ENCODE measurements at regions not wholly inside any gene's neighbourhood (a gene's known extent, or its start where the extent isn't known, plus 50 kb on each side); places are given as distances from the start of the nearest gene placed in this dataset.
"Not testable (repeated sequence)": the region's sequence is repeated elsewhere in the genome, so short reads cannot be mapped to it uniquely, and the experiment has no call there.

DNA sequence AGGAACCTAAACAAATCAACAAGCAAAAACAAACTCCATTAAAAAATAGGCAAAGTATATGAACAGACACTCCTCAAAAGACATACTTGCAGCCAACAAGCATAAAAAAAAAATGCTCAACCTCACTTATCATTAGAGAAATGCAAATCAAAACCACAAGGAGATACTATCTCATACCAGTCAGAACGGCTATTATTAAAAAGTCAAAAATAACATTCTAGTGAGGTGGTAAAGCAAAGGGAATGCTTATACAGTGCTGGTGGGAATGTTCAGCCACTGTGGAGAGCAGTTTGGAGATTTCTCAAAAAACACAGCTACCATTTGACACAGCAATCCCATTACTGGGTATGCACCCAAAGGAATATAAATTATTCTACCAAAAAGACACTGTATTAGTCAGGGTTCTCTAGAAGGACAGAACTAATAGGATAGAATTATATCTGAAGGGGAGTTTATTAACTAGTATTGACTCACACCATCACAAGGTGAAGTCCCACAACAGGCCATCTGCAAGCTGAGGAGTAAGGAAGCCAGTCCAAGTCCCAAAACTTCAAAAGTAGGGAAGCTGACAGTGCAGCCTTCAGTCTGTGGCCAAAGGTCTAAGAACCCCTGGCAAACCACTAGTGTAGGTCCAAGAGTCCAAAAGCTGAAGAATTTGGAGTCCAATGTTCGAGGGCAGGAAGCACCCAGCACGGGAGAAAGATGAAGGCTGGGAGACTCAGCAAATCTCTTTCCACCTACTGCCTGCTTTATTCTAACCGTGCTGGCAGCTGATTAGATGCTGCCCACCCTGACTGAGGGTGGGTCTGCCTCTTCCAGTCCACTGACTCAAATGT is 101.6 kb upstream of the KRAS start:
- no peak overlapping the region for H3K27ac ChIP-seq (ENCODE audit: low read depth, low read length)
- WGBS, 3 donors, result 72 to 83% (median 79%) methylated on average over 4 of the region's 4 CpGs

DNA sequence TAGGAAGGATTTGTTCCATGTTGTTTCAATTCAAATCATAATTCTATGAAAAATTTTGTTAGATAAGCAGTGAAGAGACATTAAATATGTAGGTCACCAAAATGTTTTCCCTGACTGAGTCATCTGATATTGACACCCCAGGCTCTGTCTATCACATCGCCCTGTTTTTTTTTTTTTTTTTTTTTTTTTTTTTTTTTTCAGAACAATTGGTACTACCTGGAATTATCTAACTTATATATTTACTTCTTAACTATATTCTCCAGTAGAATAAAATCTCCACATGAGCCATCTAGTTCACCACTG is 97.8 kb upstream of the KRAS start:
- 69 to 96% (median 85%) methylated on average over 1 of the region's 1 CpG for WGBS, 3 donors
- no peak overlapping the region for H3K27ac ChIP-seq (ENCODE audit: low read depth, low read length)

DNA sequence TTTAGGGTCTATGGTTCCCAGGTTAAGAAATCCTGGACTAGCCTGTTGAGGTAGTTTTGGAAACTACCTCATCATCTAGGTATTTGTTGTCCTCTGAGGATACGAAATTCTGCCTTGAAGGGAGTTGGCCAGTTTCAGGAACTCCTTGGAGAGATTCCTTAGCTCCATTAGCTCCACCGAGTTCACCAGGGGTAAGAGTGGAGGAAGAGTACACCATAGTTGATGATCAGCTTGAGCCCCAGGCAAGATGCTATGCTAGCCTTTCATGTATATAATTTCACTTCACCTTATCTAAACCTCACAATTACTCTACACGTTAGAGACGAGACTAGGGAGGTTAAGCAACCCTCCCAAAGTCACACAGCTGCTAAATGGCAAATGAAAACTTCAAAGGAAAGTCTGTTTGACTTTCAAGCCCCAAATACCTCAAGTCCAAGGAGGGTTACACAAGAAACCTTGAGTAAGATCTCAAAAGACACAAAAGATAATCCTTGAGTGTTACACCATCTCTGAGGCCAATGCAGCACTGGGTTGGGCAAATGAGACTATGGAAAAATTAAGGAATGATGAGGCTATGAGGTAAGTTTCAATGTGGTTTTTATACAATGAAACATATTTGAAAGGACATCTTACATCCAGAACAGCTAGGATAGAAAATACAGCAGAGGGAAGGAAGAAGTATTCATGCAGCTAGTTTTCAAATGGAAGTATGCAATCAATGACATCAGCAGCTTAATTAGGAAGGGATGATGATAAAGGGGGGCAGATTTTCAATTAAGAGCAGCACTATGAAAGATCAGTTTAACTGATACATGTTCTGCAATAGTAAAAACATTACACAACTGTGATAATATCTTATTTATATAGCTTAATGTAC is 97.2 kb upstream of the KRAS start:
- 34 to 50% (median 41%) methylated on average over 4 of the region's 4 CpGs for WGBS, 3 donors
- H3K27ac ChIP-seq (ENCODE audit: low read depth, low read length), result no peak overlapping the region

DNA sequence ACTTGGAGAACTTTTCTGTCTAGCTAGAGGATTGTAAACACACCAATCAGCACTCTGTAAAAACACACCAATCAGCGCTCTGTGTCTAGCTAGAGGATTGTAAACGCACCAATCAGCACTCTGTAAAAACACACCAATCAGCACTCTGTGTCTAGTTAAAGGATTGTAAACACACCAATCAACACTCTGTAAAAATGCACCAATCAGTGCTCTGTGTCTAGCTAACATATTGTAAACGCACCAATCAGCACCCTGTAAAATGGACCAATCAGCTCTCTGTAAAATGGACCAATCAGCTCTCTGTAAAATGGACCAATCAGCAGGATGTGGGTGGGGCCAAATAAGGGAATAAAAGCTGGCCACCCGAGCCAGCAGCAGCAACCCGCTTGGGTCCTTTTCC is 91.1 kb upstream of the KRAS start:
- 83 to 92% (median 86%) methylated on average over 5 of the region's 5 CpGs for WGBS, 3 donors
- H3K27ac ChIP-seq (ENCODE audit: low read depth, low read length), result not testable (repeated sequence)

DNA sequence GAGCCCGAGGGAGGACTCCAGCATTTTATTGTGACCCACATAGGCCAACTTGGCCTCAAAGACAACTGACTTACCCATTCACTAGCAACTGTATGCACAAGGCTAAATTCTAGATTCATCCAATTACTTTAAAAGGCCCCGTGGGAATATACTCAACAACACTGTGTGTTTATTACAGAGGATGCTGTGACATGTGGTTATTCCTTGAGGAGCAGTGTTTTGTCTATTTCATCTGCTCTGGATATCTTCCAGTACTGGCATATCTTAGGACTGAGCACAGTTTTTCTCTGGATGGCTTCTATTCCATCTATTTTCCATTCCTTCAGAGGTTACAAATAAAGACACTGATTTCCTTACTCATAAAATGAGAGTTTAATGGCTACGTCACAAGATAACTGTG is 87.2 kb upstream of the KRAS start:
- WGBS, 3 donors, result 80 to 94% (median 83%) methylated on average over 3 of the region's 3 CpGs
- H3K27ac ChIP-seq (ENCODE audit: low read depth, low read length), result no peak overlapping the region

DNA sequence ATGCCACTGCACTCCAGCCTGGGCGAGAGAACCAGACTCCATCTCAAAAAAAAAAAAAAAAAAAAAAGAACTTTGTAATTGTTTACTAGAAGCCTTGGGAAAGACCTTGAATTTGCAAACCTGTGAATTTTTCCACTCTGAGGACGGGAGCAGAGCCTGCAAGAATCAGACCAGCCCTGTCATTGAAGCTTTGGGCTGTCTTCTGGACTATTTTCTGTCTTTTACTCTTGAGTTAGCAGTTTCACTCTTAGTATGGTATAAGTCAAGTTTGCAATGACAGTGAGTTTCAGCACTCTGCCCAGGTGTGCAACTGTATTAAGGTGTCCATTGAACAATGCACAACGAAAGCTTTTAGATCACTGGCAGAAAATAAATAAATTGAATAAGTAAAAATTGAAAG is 81.4 kb upstream of the KRAS start:
- H3K27ac ChIP-seq (ENCODE audit: low read depth, low read length), result no peak overlapping the region
- 39 to 89% (median 85%) methylated on average over 3 of the region's 3 CpGs for WGBS, 3 donors

DNA sequence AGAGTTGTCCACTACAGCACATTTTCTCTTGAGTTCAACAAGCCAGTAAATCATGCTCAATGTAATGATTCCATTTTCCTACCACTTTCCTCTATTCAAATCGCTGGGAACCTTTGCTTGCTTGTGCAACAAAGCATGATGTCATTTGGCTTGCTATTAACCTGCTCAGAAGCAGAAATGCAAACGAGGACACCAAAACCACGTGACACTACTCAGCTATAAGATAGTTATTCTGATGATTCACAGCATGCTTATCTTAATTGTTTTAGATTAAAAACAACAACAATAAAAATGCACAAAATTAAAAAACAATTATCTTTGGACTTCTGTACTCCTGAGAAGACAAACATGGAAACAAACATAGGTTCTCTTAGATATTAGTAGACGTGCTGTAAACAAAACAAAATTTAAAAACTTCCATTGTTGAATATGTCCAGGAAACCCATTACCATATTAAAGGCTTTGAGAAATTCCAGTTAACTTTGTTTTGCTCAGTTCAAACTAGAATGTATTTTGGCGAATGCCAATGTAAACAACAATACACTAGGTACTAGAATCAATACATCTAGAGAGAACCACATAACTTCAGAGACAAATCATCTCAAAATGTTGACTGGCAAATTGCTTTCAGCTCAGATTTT is 77.5 kb upstream of the KRAS start:
- 23 to 60% (median 47%) methylated on average over 5 of the region's 5 CpGs for WGBS, 3 donors

DNA sequence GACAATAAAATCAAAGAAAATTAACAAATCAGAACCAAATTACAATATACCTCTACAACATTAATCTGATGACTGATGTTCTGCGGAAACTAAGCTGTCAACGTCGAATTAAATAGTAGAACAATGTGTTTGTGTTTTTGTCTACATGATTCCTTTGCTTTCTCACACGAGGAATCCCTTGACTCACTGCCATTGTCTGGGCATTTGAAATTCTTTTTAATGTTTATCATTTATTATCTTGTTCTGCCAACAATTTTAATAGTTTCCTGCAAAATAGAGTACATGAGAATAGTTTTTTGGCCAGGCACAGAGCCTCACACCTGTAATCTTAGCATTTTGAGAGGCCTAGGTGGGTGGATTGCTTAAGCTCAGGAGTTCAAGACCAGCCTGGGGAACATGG is 76.6 kb upstream of the KRAS start:
- WGBS, 3 donors, result 66 to 71% (median 69%) methylated on average over 4 of the region's 4 CpGs
- H3K27ac ChIP-seq (ENCODE audit: low read depth, low read length), result no peak overlapping the region

More for the DNA sequence above, 77.5 kb upstream of the KRAS start:
- H3K27ac ChIP-seq (ENCODE audit: low read depth, low read length), result no peak overlapping the region

DNA sequence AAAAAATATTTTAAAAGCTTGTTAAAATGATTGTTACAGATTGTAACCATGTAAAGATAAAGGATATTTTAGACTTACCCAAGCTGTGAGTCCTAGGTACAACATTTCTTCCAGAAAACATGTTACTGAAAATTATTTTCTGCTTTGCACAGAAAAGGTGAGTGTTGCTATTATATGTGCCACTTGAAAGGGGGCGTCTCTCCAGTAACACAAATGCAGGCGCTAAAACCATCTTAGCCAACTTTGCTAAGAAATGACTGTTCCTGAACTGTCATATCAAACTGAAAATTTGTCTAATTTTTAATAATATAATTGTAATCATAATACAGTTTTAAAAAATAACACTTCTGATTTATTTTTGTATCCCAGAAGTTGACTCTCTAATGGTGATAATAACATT is 75.6 kb upstream of the KRAS start:
- WGBS, 3 donors, result 93 to 97% (median 94%) methylated on average over 2 of the region's 2 CpGs
- no peak overlapping the region for H3K27ac ChIP-seq (ENCODE audit: low read depth, low read length)

DNA sequence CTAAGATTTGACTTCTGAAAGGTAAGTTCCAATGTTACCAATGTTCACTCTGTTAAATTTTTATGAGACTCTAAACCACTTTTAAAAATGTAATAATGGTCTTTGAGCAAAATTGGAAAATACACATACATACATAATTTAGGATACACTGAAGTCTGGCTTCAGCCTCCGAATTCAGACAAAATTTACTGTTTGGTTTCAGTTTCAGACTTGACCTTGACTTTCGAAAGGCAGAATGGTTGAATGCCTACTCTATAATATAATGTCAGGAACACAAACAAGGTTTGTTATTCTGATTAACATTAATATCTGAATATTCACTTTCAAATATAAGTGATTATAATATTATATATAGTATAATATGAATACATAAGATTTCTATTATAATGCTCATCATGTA is 74.1 kb upstream of the KRAS start:
- WGBS, 3 donors, result 40 to 70% (median 48%) methylated on average over 2 of the region's 2 CpGs
- H3K27ac ChIP-seq (ENCODE audit: low read depth, low read length), result no peak overlapping the region

DNA sequence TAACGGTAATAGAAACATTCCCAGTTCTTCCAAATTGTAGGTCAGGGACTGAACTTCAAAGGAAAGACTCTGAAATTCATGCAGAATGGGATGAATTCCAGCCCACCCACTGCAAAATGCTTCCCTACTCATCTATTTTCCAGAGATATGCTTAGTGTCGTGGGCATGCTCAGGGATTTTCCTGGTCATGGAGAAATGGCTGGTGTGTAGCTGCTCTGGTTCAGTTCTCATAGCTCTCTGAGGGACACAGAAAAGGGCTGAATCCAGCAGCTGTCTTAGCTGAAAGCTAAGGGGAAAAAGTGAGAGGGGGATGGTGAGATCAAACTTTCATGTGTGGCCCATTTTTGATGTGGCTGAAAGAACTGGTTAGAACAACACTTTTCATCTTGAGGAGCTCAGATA is 72.9 kb upstream of the KRAS start:
- WGBS, 3 donors, result 51 to 76% (median 61%) methylated on average over 2 of the region's 2 CpGs
- no peak overlapping the region for H3K27ac ChIP-seq (ENCODE audit: low read depth, low read length)

DNA sequence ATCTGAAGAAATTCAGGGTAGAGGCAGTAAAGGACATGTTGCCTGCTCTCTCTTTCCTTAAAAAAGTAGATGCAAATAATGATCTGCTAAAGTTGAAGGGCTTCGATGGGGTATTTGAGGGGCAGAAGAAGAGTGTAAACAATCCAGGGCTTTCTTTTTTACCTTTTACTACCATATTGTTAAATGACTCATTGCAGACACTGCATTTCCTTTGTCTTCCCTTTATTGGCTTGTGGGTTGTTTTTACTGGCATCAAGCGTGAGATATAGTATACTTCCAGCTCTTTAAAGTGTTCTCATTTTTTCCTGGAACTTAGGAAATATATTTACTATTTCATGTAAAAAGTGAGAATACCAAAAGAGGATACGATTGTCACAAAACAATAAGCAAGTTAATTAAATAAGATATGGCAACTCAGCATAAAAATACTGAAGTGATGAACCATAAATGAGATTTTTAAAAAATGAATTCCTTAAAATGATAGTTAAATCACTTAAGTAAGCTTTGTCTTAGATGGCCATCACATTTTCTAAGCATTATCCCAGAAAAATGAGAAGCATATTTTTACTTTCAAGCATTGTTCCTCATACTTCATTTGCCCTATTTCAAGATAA is 72.3 kb upstream of the KRAS start:
- H3K27ac ChIP-seq (ENCODE audit: low read depth, low read length), result no peak overlapping the region
- 31 to 47% (median 43%) methylated on average over 3 of the region's 3 CpGs for WGBS, 3 donors

DNA sequence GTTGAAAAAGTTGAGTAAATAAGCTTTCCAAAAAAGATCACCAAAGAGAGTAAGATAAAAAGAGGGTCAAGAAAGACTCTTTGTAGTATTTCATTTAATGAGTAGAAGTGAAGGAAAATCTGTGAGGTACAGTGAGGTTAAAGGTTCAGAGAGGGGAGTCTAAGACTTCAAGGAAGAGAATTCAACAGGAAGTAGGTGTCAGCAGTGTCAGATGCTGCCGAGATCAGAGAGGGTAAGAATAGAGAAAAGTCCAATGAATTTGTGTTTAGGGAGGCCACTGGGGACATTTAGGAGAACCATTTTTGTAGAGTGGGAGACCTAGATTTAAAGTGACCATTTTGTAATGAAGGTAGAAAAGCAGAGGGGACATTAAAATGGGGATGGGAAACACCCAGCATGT is 71.6 kb upstream of the KRAS start:
- H3K27ac ChIP-seq (ENCODE audit: low read depth, low read length), result no peak overlapping the region
- WGBS, 3 donors, result 42 to 65% (median 53%) methylated on average over 1 of the region's 1 CpG

DNA sequence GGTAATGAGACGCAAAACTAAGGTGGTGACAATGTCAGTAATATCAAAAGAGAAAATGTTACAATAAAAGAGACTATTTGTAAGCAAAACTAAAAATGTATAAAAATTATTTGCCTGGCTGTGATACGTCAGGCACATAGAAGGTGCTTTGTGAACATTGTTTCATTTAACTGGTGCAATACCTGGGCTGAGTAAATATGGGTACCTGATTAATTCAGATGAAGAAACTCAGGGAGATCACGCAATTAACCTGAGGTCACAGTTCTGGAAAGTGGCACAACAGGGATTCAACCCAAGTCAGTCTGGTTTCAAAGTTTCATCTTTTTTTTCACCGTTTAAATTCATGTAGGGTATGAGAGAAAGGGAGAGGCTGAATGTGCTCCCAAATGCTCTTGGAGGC is 71.0 kb upstream of the KRAS start:
- H3K27ac ChIP-seq (ENCODE audit: low read depth, low read length), result no peak overlapping the region
- 93 to 95% (median 94%) methylated on average over 4 of the region's 4 CpGs for WGBS, 3 donors

DNA sequence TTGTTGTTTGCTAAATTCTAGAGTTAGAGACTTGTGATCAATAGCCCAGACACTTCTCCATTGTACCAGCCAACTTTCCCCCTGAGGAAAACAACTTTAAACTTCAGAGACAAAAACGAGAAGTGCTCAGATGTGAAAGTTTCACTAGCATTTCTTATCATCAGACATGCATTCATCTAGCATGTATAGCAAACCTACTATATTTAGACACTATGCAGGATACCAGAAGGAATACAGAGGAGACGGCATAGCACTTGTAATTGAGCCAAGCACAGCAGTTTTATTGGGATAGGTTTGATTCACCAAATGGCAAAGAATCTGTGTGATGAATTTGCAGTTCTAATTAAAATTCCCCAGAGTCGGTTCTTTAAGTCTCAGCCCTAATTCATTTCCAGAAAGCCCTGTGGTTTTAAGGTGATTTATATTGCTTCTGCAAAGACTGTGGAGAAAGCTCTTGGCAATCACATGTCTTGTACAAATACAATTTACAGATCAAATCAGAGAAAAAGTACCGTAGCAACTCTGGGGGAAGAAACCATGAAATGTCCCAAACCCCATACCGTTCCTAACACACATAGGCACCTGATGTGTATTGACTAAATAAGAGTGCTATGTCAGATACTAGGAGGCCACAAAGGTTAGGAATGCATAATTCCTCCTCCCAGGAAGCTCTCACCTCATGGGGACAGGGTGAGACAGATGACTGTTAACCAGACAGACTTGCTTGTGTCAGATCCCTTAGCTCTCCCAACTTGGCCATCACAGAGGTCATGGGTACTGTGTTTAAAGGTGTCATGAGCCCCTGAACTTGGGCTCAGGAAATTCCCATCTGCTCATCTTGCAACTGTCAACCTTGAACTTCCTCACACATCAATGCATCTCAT is 69.6 kb upstream of the KRAS start:
- 25 to 37% (median 34%) methylated on average over 5 of the region's 5 CpGs for WGBS, 3 donors
- no peak overlapping the region for H3K27ac ChIP-seq (ENCODE audit: low read depth, low read length)

DNA sequence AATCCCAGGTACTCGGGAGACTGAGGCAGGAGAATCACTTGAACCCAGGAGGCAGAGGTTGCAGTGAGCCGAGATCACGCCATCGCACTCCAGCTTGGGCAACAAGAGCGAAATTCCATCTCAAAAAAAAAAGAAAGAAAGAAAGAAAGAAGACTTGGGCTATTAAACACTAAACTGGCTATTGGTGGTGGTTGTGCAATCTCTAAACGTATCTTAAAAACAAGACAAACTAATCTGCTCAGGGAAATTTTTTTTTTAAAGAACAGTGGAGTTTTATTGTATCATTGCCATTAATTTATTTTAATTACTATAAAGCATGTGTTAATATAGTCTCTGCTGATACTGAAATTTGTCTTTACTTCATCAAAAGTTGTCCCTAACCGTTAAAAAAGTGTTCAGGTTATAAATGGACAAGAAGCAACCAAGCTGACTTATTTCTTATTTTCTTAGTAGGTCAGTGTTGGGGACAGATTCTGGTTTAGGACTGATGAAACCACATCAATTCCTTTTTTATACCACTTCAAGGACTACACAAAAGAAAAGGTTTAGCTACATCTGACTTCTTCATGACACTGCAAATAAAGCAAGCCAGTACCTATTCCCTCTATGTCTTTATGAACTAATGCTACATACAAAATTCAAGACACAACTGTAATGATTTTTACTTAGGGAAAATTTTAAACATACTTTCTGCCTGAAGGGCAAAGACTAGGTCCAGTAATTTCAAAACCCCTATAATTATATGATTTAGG is 68.7 kb upstream of the KRAS start:
- 85 to 94% (median 90%) methylated on average over 7 of the region's 7 CpGs for WGBS, 3 donors
- H3K27ac ChIP-seq (ENCODE audit: low read depth, low read length), result no peak overlapping the region

DNA sequence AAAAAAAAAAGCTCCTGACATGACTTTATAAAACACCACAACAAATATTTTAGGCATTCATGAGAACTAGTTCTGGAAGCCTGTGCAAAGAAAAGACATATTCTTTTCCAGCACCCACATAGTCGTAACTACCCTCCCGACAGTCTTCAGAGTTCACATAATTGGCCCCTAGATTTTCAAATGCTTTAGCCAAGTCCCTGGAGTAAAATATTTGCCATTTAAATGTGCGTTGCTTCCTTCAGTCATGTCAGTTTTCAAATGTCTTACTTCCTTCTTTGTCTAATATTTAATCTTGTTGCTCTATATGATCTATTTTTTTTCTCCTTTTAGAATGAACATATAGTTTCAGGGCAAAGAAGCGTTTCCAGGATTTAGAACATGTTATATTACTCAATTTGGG is 66.8 kb upstream of the KRAS start:
- H3K27ac ChIP-seq (ENCODE audit: low read depth, low read length), result no peak overlapping the region
- 65 to 71% (median 67%) methylated on average over 4 of the region's 4 CpGs for WGBS, 3 donors
